DMS153 (cell line): ENCODE measurements at regions not wholly inside any gene's neighbourhood (a gene's known extent, or its start where the extent isn't known, plus 50 kb on each side); places are given as distances from the start of the nearest gene placed in this dataset.

ENCODE experiments used
- DNase-seq: peaks from one replicate; lab custom pipeline; 2025; lab: John Stamatoyannopoulos, UW

GRCh38 chr3:79874646-79875045 lies 106.8 kb upstream of the ROBO1 start:
- no peak for DNase-seq

GRCh38 chr3:79872483-79872882 lies 104.7 kb upstream of the ROBO1 start:
- no peak for DNase-seq

GRCh38 chr3:79871656-79872055 lies 103.9 kb upstream of the ROBO1 start:
- DNase-seq, result no peak

- no peak for DNase-seq
Observed at GRCh38 chr3:79870313-79870620, 102.5 kb upstream of the ROBO1 start.

- no peak for DNase-seq
Observed at GRCh38 chr3:79869461-79870312, 101.9 kb upstream of the ROBO1 start.

- DNase-seq, result no peak
Observed at GRCh38 chr3:79866162-79866561, 98.4 kb upstream of the ROBO1 start.

GRCh38 chr3:79864077-79864476 lies 96.3 kb upstream of the ROBO1 start:
- no peak for DNase-seq

GRCh38 chr3:79848876-79849275 lies 81.1 kb upstream of the ROBO1 start:
- DNase-seq, result no peak

GRCh38 chr3:79847928-79848327 lies 80.1 kb upstream of the ROBO1 start:
- DNase-seq, result no peak

- no peak for DNase-seq
Observed at GRCh38 chr3:79846148-79846933, 78.5 kb upstream of the ROBO1 start.

- DNase-seq, result no peak
Observed at GRCh38 chr3:79845546-79845945, 77.7 kb upstream of the ROBO1 start.

- no peak for DNase-seq
Observed at GRCh38 chr3:79844176-79844575, 76.4 kb upstream of the ROBO1 start.

GRCh38 chr3:79843180-79843579 lies 75.4 kb upstream of the ROBO1 start:
- no peak for DNase-seq

- no peak for DNase-seq
Observed at GRCh38 chr3:79835701-79836100, 67.9 kb upstream of the ROBO1 start.

GRCh38 chr3:79824166-79824565 lies 56.4 kb upstream of the ROBO1 start:
- no peak for DNase-seq

GRCh38 chr3:79822076-79822475 lies 54.3 kb upstream of the ROBO1 start:
- no peak for DNase-seq

- DNase-seq, result no peak
Observed at GRCh38 chr3:79820089-79820488, 52.3 kb upstream of the ROBO1 start.

- no peak for DNase-seq
Observed at GRCh38 chr3:79818015-79818414, 50.2 kb upstream of the ROBO1 start.
